PC-3 (cell line): ENCODE measurements at regions not wholly inside any gene's neighbourhood (a gene's known extent, or its start where the extent isn't known, plus 50 kb on each side); places are given as distances from the start of the nearest gene placed in this dataset.

Experiments
- ATAC-seq: fragments of 200-7000 bp; cut with Tn5 transposase; 2 replicates; pipeline ENCODE4 v1.9.1; 2020; ENCODE audit warnings: mild to moderate bottlenecking, moderate library complexity
- BruUV-seq: library from RNA; stranded (reverse); fragments of 400-500 nt; replicated peaks from 2 replicates; lab custom pipeline; 2021; lab: Mats Ljungman, UMichigan
- CTCF ChIA-PET: fragments of 300-600 bp; sonication (Branson Sonifier 250); formaldehyde crosslinking; loops from one replicate; lab custom pipeline; 2022; ENCODE audit warnings: antibody characterized with exemption; lab: Charles Lee
- POLR2A ChIA-PET: fragments of 300-600 bp; sonication (Branson Sonifier 250); formaldehyde crosslinking; loops from one replicate; lab custom pipeline; 2022; ENCODE audit warnings: antibody characterized with exemption; ENCODE audit not compliant: unreplicated experiment; lab: Charles Lee
- DNase-seq: peaks from one replicate; pipeline ENCODE4 v3.0.0-alpha.2; 2015
- H2AFZ ChIP-seq: fragments of 300-600 bp; sonication (generic); 2 replicates; pipeline ENCODE4 v1.6.0; 2016; ENCODE audit warnings: antibody characterized with exemption, low read length
- H3F3A ChIP-seq: fragments of 300-600 bp; sonication (generic); one replicate; pipeline ENCODE4 v1.6.0; 2017; ENCODE audit warnings: antibody characterized with exemption, low read length, control low read depth, mild to moderate bottlenecking; ENCODE audit not compliant: unreplicated experiment
- H3K27ac ChIP-seq: fragments of 300-600 bp; sonication (generic); 2 replicates; pipeline ENCODE4 v1.5.1; 2016; ENCODE audit warnings: mild to moderate bottlenecking, low read length
- H3K27me3 ChIP-seq: fragments of 300-600 bp; sonication (generic); 2 replicates; pipeline ENCODE4 v1.6.1; 2016; ENCODE audit warnings: low read length, mixed read lengths
- H3K36me3 ChIP-seq: fragments of 300-600 bp; sonication (generic); 2 replicates; pipeline ENCODE4 v1.6.1; 2016; ENCODE audit warnings: low read depth, mixed run types, low read length, mixed read lengths
- H3K4me1 ChIP-seq: fragments of 300-600 bp; sonication (generic); 2 replicates; pipeline ENCODE4 v1.5.1; 2016; ENCODE audit warnings: low read length; ENCODE audit not compliant: insufficient read depth
- H3K4me2 ChIP-seq: fragments of 300-600 bp; sonication (generic); 2 replicates; pipeline ENCODE4 v1.6.0; 2016; ENCODE audit warnings: low read length
- H3K4me3 ChIP-seq: fragments of 300-600 bp; sonication (generic); 2 replicates; pipeline ENCODE4 v1.5.1; 2016; ENCODE audit warnings: mild to moderate bottlenecking, low read length, mixed read lengths
- H3K79me2 ChIP-seq: fragments of 300-600 bp; sonication (generic); 2 replicates; pipeline ENCODE4 v1.6.1; 2017; ENCODE audit warnings: low read length, mixed read lengths
- H3K9ac ChIP-seq: fragments of 300-600 bp; sonication (generic); 2 replicates; pipeline ENCODE4 v1.6.0; 2016; ENCODE audit warnings: mild to moderate bottlenecking, low read length
- H3K9me2 ChIP-seq: fragments of 300-600 bp; sonication (generic); replicated peaks from 2 replicates; pipeline ENCODE4 v1.6.1; 2016; ENCODE audit warnings: mixed run types, low read length, mixed read lengths
- H3K9me3 ChIP-seq: fragments of 300-600 bp; sonication (generic); 2 replicates; pipeline ENCODE4 v1.6.1; 2016; ENCODE audit warnings: low read length, mixed read lengths
- H4K20me1 ChIP-seq: fragments of 300-600 bp; sonication (generic); 2 replicates; pipeline ENCODE4 v1.6.1; 2016; ENCODE audit warnings: low read length, mixed read lengths
- CTCF ChIP-seq: fragments of 300-600 bp; sonication (generic); conservative IDR thresholded peaks from 2 replicates; pipeline ENCODE4 v1.5.1; 2017; ENCODE audit warnings: antibody characterized with exemption, low read depth, mild to moderate bottlenecking, low read length
- EZH2 ChIP-seq: fragments of 300-600 bp; sonication (generic); IDR thresholded peaks from one replicate; pipeline ENCODE4 v1.6.1; 2017; ENCODE audit warnings: antibody characterized with exemption, mild to moderate bottlenecking, low read length; ENCODE audit not compliant: unreplicated experiment
- EZH2phosphoT487 ChIP-seq: fragments of 300-600 bp; sonication (generic); IDR thresholded peaks from 2 replicates; pipeline ENCODE4 v1.6.1; 2018; ENCODE audit warnings: mild to moderate bottlenecking, antibody characterized with exemption, low read length, borderline replicate concordance
- intact Hi-C: fragments of 100-400 bp; cut with micrococcal nuclease; formaldehyde crosslinking; loops from 2 replicates; pipeline ENCODE4 v1.9.0; 2023

DNA sequence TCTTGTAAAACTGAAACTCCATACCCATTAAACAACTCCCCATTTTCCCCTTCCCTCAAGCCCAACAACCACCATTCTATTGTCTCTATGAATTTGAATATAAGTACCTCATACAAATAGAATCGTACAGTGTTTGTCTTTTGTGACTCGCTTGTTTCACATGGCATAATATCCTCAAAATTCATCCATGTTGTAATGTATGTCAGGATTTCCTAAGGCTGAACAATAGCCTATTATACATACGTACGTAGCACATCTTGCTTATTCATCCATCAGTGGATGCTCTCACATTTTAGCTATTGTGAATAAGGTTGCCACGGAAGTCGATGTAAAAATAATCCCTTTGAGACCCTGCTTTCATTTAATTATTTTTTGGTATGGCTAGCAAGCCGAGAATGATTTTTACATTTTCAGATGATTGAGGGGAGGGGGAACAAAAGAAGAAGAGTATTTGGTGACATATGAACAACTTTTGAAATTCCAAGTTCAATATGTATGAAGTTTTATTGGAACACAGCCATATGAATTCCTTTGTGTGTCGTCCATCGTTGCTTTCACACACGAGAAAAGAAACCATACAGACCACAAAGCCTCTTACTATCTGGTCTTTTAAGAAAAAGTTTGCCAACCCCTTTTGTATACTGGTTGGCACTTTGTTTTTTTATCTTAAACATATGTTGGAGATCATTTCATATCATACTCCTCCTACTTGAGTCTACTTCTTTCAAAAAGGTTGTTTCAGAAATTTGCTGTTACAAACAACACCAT, 371.2 kb downstream of the NPIPA8 start:
- Histone ChIP-seq H3K4me3 (no peak overlapping the region), H3K4me2 (no peak overlapping the region), H3K9me2 (no peaks in the 10 kb centered on the region), H3K27ac (no peak overlapping the region), H3K27me3 (no peaks in the 10 kb centered on the region), H3K9ac (no peak overlapping the region), H3K4me1 (no peaks in the 10 kb centered on the region), H3F3A (no peaks in the 10 kb centered on the region), H3K36me3 (no peaks in the 10 kb centered on the region), H2AFZ (no peak overlapping the region), H3K9me3 (no peaks in the 10 kb centered on the region), H4K20me1 (no peaks in the 10 kb centered on the region), H3K79me2 (no peaks in the 10 kb centered on the region)
- ChIA-PET CTCF (no interaction called here), POLR2A (no interaction called here)
- no peak for ATAC-seq
- TF ChIP-seq EZH2phosphoT487, result no peak
- no peak for TF ChIP-seq CTCF
- no peak for TF ChIP-seq EZH2
- DNase-seq, result no peak
- BruUV-seq, result no TSS peak
- intact Hi-C loops, result no loop called here

GRCh38 chr16:17964196-17964595, 372.3 kb downstream of the NPIPA8 start:
- H3K4me3 ChIP-seq, result no peak overlapping the region
- H3K27me3 ChIP-seq, result no peaks in the 10 kb centered on the region
- no peak for DNase-seq
- POLR2A ChIA-PET, result no interaction called here
- H3K27ac ChIP-seq, result no peak overlapping the region
- no peak for ATAC-seq
- H4K20me1 ChIP-seq, result no peaks in the 10 kb centered on the region
- H3K4me2 ChIP-seq, result no peak overlapping the region
- H3K9me3 ChIP-seq, result no peaks in the 10 kb centered on the region
- H3K36me3 ChIP-seq, result no peaks in the 10 kb centered on the region
- no peak overlapping the region for H3K9ac ChIP-seq
- H2AFZ ChIP-seq, result no peak overlapping the region
- no peaks in the 10 kb centered on the region for H3K79me2 ChIP-seq
- H3K9me2 ChIP-seq, result no peaks in the 10 kb centered on the region
- H3K4me1 ChIP-seq, result no peaks in the 10 kb centered on the region
- no peaks in the 10 kb centered on the region for H3F3A ChIP-seq
- CTCF ChIA-PET, result no interaction called here
- TF ChIP-seq CTCF, result no peak
- no peak for TF ChIP-seq EZH2phosphoT487
- no peak for TF ChIP-seq EZH2
- intact Hi-C loops, result no loop called here
- BruUV-seq, result no TSS peak

DNA sequence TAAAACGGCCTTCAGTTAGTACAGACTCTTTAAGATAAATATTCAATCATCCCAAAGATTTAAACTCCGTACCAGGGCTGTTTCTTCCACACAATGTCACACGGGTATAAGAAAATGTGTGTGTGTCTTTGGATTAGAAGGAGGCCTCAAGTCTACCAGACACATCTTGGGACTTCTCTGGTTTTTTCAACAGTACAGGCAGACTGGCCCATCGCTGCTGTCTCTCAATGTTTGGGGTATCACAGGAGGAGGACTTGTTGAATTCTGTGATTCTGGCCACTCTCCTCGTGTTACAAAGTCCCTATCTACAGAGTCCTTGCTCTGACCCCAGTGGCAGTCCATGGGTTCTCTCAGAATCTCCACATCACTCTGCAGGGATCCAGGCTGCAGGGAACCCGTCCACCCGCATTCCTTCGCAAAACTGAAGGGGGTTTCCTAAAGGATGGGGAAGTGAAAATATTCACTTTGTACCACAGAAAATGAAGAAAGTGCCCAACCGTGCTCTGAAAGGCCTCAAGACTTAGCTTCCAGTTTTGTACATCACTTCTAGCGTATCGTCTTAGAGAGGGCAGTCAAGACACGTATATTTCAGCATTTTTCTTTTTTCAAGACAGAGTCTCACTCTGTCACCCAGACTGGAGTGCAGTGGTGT, 373.2 kb downstream of the NPIPA8 start:
- Histone ChIP-seq H3K4me2 (no peak overlapping the region), H3K9ac (no peak overlapping the region), H3K27ac (no peak overlapping the region), H3F3A (no peaks in the 10 kb centered on the region), H3K4me1 (no peaks in the 10 kb centered on the region), H2AFZ (no peak overlapping the region), H4K20me1 (no peaks in the 10 kb centered on the region), H3K27me3 (no peaks in the 10 kb centered on the region), H3K79me2 (no peaks in the 10 kb centered on the region), H3K36me3 (no peaks in the 10 kb centered on the region), H3K4me3 (no peak overlapping the region), H3K9me2 (no peaks in the 10 kb centered on the region), H3K9me3 (no peaks in the 10 kb centered on the region)
- ATAC-seq (no peak), DNase-seq (no peak)
- BruUV-seq, result no TSS peak
- TF ChIP-seq CTCF (no peak), EZH2 (no peak)
- CTCF ChIA-PET, result no interaction called here
- POLR2A ChIA-PET, result no interaction called here
- intact Hi-C loops, result no loop called here
